Erythroblast (primary cell): ENCODE measurements at regions not wholly inside any gene's neighbourhood (a gene's known extent, or its start where the extent isn't known, plus 50 kb on each side); places are given as distances from the start of the nearest gene placed in this dataset.

ENCODE experiments used
- GATA1 ChIP-seq: IDR thresholded peaks from 2 replicates; pipeline ENCODE4 v1.6.1; 2011; ENCODE audit warnings: low read depth, mild to moderate bottlenecking, control low read depth, low read length, moderate library complexity
- POLR2A ChIP-seq: IDR thresholded peaks from 2 replicates; pipeline ENCODE4 v1.6.1; 2011; ENCODE audit warnings: mild to moderate bottlenecking, low read length

DNA sequence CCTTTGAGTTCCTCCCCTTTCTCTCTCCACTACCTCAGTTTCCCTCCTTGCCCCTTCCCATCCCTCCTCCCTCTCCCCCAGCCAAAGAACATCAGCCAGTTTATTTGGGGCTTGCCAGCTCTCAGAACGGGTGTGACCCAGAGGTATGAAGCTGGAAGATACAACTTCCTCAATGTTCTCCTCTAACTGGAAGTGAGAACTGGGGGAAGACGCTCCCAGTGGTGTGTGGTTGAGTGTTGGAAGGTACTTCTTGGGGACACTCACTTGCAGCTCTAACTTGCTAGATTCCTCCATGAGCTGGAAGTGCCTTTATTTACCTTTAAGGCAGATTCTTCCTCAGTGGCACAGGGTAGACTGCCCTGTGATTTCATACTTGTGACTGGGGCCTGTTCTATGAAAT is 110.5 kb upstream of the HABP2 start:
- TF ChIP-seq POLR2A: no peak
- TF ChIP-seq GATA1: no peak
